Neural cell (in vitro differentiated cells): ENCODE measurements at regions not wholly inside any gene's neighbourhood (a gene's known extent, or its start where the extent isn't known, plus 50 kb on each side); places are given as distances from the start of the nearest gene placed in this dataset.
"Not testable (repeated sequence)": the region's sequence is repeated elsewhere in the genome, so short reads cannot be mapped to it uniquely, and the experiment has no call there.

Experiments
- H2AFZ ChIP-seq: fragments of 200-600, 300-800 bp; sonication (generic), shearing (Covaris generic); 2 replicates; pipeline ENCODE4 v1.6.0; 2014; ENCODE audit warnings: low read depth, mild to moderate bottlenecking, antibody characterized with exemption, low read length, moderate library complexity
- H3F3A ChIP-seq: fragments of 200-600 bp; shearing (Covaris generic); 2 replicates; pipeline ENCODE4 v1.6.1; 2016; ENCODE audit warnings: mild to moderate bottlenecking, moderate library complexity, mixed read lengths, antibody characterized with exemption, low read length; ENCODE audit not compliant: insufficient read depth, poor library complexity, severe bottlenecking
- H3K27ac ChIP-seq: fragments of 200-600, 300-800 bp; sonication (generic), shearing (Covaris generic); 2 replicates; pipeline ENCODE4 v1.5.1; 2014; ENCODE audit warnings: mild to moderate bottlenecking, low read length, moderate library complexity
- H3K27me3 ChIP-seq: fragments of 300-800, 200-600 bp; sonication (generic), shearing (Covaris generic); 2 replicates; pipeline ENCODE4 v1.6.0; 2014; ENCODE audit warnings: mild to moderate bottlenecking, low read depth, low read length, moderate library complexity; ENCODE audit not compliant: insufficient read depth
- H3K36me3 ChIP-seq: fragments of 300-800, 200-600 bp; sonication (generic), shearing (Covaris generic); 2 replicates; pipeline ENCODE4 v1.5.1; 2014; ENCODE audit warnings: mild to moderate bottlenecking, antibody characterized with exemption, low read length, moderate library complexity; ENCODE audit not compliant: insufficient read depth
- H3K4me2 ChIP-seq: fragments of 300-800, 200-600 bp; sonication (generic), shearing (Covaris generic); 2 replicates; pipeline ENCODE4 v1.6.0; 2014; ENCODE audit warnings: mild to moderate bottlenecking, low read length
- H3K4me3 ChIP-seq: fragments of 300-800, 200-600 bp; sonication (generic), shearing (Covaris generic); 2 replicates; pipeline ENCODE4 v1.5.1; 2014; ENCODE audit warnings: mild to moderate bottlenecking, low read length, moderate library complexity
- H3K79me2 ChIP-seq: fragments of 200-600 bp; shearing (Covaris generic); replicated peaks from 2 replicates; pipeline ENCODE4 v1.6.0; 2014; ENCODE audit warnings: mild to moderate bottlenecking, low read length, moderate library complexity; ENCODE audit not compliant: insufficient read depth
- H3K9ac ChIP-seq: fragments of 300-800, 200-600 bp; sonication (generic), shearing (Covaris generic); 2 replicates; pipeline ENCODE4 v1.6.1; 2016; ENCODE audit warnings: mild to moderate bottlenecking, low read length, mixed read lengths
- H3K9me2 ChIP-seq: fragments of 200-600 bp; shearing (Covaris generic); 2 replicates; pipeline ENCODE4 v1.6.1; 2016; ENCODE audit warnings: mild to moderate bottlenecking, low read length, mixed read lengths; ENCODE audit not compliant: insufficient read depth
- H3K9me3 ChIP-seq: fragments of 200-600, 300-800 bp; sonication (generic), shearing (Covaris generic); 2 replicates; pipeline ENCODE4 v1.6.1; 2016; ENCODE audit warnings: mild to moderate bottlenecking, mixed run types, low read length, moderate library complexity, mixed read lengths
- H4K20me1 ChIP-seq: fragments of 200-600 bp; shearing (Covaris generic); 2 replicates; pipeline ENCODE4 v1.6.1; 2016; ENCODE audit warnings: mild to moderate bottlenecking, mixed run types; ENCODE audit not compliant: insufficient read depth
- CTCF ChIP-seq: fragments of 450-650 bp; IDR thresholded peaks from 2 replicates; pipeline ENCODE4 v1.5.1; 2014; ENCODE audit warnings: antibody characterized with exemption, mild to moderate bottlenecking, moderate library complexity; ENCODE audit not compliant: poor library complexity, severe bottlenecking
- EP300 ChIP-seq: fragments of 450-650 bp; conservative IDR thresholded peaks from 2 replicates; pipeline ENCODE4 v1.6.1; 2014; ENCODE audit warnings: antibody characterized with exemption, mild to moderate bottlenecking, moderate library complexity; ENCODE audit not compliant: poor library complexity, severe bottlenecking
- EZH2 ChIP-seq: fragments of 200-600, 300-800 bp; shearing (Covaris generic), sonication (generic); IDR thresholded peaks from 2 replicates; pipeline ENCODE4 v1.6.1; 2014; ENCODE audit warnings: antibody characterized with exemption, low read length, borderline replicate concordance, mild to moderate bottlenecking; ENCODE audit not compliant: insufficient read depth, poor library complexity, severe bottlenecking
- MXI1 ChIP-seq: fragments of 450-650 bp; conservative IDR thresholded peaks from 2 replicates; pipeline ENCODE4 v1.6.1; 2014; ENCODE audit warnings: antibody characterized with exemption, mild to moderate bottlenecking; ENCODE audit not compliant: poor library complexity, severe bottlenecking
- POLR2AphosphoS5 ChIP-seq: IDR thresholded peaks from 2 replicates; pipeline ENCODE4 v1.6.1; 2012
- RAD21 ChIP-seq: fragments of 450-650 bp; conservative IDR thresholded peaks from 2 replicates; pipeline ENCODE4 v1.6.1; 2014; ENCODE audit warnings: antibody characterized with exemption, mild to moderate bottlenecking, moderate library complexity
- REST ChIP-seq: IDR thresholded peaks from 2 replicates; pipeline ENCODE4 v1.6.1; 2012; ENCODE audit warnings: borderline replicate concordance
- SMC3 ChIP-seq: fragments of 450-650 bp; conservative IDR thresholded peaks from 2 replicates; pipeline ENCODE4 v1.6.1; 2014; ENCODE audit warnings: antibody characterized with exemption, mild to moderate bottlenecking, moderate library complexity; ENCODE audit not compliant: poor library complexity
- TAF1 ChIP-seq: IDR thresholded peaks from 2 replicates; pipeline ENCODE4 v1.6.1; 2012; ENCODE audit warnings: low read depth

GRCh38 chr13:50230662-50230978 lies 215.4 kb downstream of the KCNRG start:
- TF ChIP-seq POLR2AphosphoS5 (no peak), TAF1 (no peak), EP300 (no peak), SMC3 (no peak), MXI1 (no peak), REST (no peak), RAD21 (no peak), CTCF (no peak), EZH2 (no peak)
- no peak overlapping the region for H2AFZ ChIP-seq
- no peaks in the 10 kb centered on the region for H3K9me2 ChIP-seq
- no peaks in the 10 kb centered on the region for H3K9me3 ChIP-seq
- H3F3A ChIP-seq, result no peaks in the 10 kb centered on the region
- H3K79me2 ChIP-seq, result no peaks in the 10 kb centered on the region
- H3K27me3 ChIP-seq, result no peaks in the 10 kb centered on the region
- no peak overlapping the region for H3K4me2 ChIP-seq
- H3K27ac ChIP-seq, result no peak overlapping the region
- H3K4me3 ChIP-seq, result no peak overlapping the region
- no peaks in the 10 kb centered on the region for H4K20me1 ChIP-seq
- H3K9ac ChIP-seq, result no peak overlapping the region
- no peaks in the 10 kb centered on the region for H3K36me3 ChIP-seq

- H3K9me2 ChIP-seq, H3K9ac ChIP-seq, H3K27me3 ChIP-seq, H4K20me1 ChIP-seq, H3K27ac ChIP-seq, H3F3A ChIP-seq, H3K36me3 ChIP-seq, H3K4me3 ChIP-seq, H3K4me2 ChIP-seq, H3K79me2 ChIP-seq, H2AFZ ChIP-seq, H3K9me3 ChIP-seq: not testable (repeated sequence)
Measured at GRCh38 chr13:50233574-50233973, 218.3 kb downstream of the KCNRG start.

GRCh38 chr13:50235604-50236342 lies 220.5 kb downstream of the KCNRG start:
- Histone ChIP-seq H3K4me2 (no peak overlapping the region), H3K4me3 (no peak overlapping the region), H3K9me2 (no peaks in the 10 kb centered on the region), H3K79me2 (no peaks in the 10 kb centered on the region), H3K27ac (no peak overlapping the region), H2AFZ (no peak overlapping the region), H3K27me3 (no peaks in the 10 kb centered on the region), H3K36me3 (no peaks in the 10 kb centered on the region), H3F3A (no peaks in the 10 kb centered on the region), H3K9me3 (no peaks in the 10 kb centered on the region), H3K9ac (no peak overlapping the region), H4K20me1 (no peaks in the 10 kb centered on the region)
- no peak for TF ChIP-seq MXI1
- no peak for TF ChIP-seq EP300
- TF ChIP-seq CTCF, result no peak
- no peak for TF ChIP-seq SMC3
- no peak for TF ChIP-seq EZH2
- no peak for TF ChIP-seq REST
- no peak for TF ChIP-seq RAD21
- no peak for TF ChIP-seq TAF1
- TF ChIP-seq POLR2AphosphoS5, result no peak
